ENCODE measurements at regions not wholly inside any gene's neighbourhood (a gene's known extent, or its start where the extent isn't known, plus 50 kb on each side); places are given as distances from the start of the nearest gene placed in this dataset.

DNA sequence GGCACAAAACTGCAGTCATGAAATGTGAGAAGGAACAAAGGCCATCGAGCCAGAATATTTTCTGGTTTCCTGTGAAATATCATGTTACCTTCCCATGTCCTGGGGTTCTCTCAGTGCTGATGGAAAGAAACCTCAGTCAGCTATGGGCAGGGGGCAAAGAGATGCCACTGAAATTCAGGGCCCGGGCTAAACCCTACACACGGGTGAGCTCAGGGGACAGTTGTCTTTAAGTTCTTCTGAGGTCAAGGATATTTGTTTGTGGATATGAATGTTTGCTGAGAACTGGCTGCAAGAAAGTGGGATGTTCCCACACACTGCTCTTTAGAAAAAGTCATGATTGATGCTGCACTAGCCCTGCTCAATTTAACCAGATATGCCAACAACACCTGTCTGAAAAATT is 187.2 kb downstream of the MEX3B start:
- Mint-ChIP-seq H3K27me3 (ENCODE audit: low read depth) (no peaks in the 10 kb centered on the region), H3K4me3 (no peak overlapping the region), H3K9me3 (no peaks in the 10 kb centered on the region), H3K4me1 (no peaks in the 10 kb centered on the region), H3K36me3 (ENCODE audit: low read depth) (peaks cover 19% of the 10 kb centered on the region), H3K27ac (ENCODE audit: unreplicated experiment) (no peak overlapping the region)
- no peak for TF ChIP-seq CTCF (conservative IDR thresholded peaks at IDR 0.05)
- DNase-seq (ENCODE audit: low read depth, low spot score): no peak

DNA sequence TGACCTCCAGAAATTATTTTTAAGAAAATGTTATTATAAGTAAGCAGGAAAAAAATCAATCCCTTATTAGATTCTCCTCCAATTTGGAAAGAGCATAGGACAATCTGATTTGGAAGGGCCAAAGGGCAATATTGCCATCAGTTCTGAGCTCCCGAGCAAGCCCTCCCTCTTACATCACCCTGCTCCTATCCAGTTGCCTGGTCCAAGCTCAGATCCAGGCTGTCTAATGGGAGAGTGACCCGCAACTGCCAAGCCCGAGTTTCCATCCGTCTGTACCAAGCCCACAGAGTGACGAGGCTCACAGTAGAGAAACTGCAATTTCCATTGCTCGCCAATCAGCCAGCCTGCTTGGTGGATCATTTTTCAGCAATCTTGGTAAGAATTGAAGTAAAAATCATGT is 187.7 kb downstream of the MEX3B start:
- Mint-ChIP-seq H3K27ac (ENCODE audit: unreplicated experiment) (no peak overlapping the region), H3K4me3 (no peak overlapping the region), H3K9me3 (no peaks in the 10 kb centered on the region), H3K4me1 (no peaks in the 10 kb centered on the region), H3K27me3 (ENCODE audit: low read depth) (no peaks in the 10 kb centered on the region), H3K36me3 (ENCODE audit: low read depth) (peaks cover 15% of the 10 kb centered on the region)
- no peak for DNase-seq (ENCODE audit: low read depth, low spot score)
- TF ChIP-seq CTCF (conservative IDR thresholded peaks at IDR 0.05): no peak

DNA sequence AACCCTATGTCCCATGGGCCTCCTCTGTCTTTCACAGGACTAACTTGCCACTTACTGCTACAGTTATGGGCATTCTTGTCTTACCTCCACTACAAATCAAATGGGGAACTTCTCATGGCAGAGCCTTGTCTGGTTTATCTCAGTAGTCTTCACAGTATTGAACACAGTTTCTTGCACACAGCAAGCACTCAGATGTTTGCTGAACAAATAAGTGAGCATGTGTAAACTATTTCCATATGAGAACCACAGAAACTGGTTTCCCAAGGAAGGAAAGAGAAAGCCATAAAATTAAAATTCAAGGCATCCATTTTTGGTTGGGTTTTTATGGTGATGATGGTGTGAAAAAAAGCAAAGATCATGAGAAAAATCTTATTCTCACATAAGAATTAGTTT is 189.2 kb downstream of the MEX3B start:
- DNase-seq (ENCODE audit: low read depth, low spot score): no peak

DNA sequence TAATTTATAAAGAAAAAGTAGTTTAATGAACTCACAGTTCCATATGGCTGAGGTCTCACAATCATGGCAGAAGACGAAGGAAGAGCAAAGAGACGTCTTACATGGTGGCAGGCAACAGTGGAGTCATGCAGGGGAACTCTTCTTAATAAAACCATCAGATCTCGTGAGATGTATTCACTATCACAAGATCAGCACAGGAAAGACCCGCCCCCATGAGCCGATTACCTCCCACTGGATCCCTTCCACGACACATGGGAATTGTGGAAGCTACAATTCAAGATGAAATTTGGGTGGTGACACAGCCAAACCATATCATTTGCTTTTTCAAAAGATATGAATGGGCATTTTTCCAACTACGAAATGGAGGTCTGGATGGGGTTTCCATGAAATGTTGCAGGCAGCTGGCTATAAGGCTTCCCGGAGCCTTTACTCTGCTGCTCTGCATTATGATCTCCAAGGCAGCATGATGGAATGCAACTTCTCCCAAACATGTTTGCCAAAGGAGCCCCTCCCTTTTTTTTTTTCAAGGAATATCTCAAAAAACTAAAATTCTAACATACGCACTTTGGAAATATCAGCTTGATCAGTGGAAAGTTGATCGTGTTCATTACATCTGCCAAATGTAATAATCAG is 189.7 kb downstream of the MEX3B start:
- H3K4me1 Mint-ChIP-seq: peaks cover 6% of the 10 kb centered on the region
- TF ChIP-seq CTCF (conservative IDR thresholded peaks at IDR 0.05): no peak
- H3K27me3 Mint-ChIP-seq (ENCODE audit: low read depth): no peaks in the 10 kb centered on the region
- H3K36me3 Mint-ChIP-seq (ENCODE audit: low read depth): peaks cover 19% of the 10 kb centered on the region
- no peaks in the 10 kb centered on the region for H3K9me3 Mint-ChIP-seq
- H3K27ac Mint-ChIP-seq (ENCODE audit: unreplicated experiment): no peak overlapping the region
- DNase-seq (ENCODE audit: low read depth, low spot score): no peak
- no peak overlapping the region for H3K4me3 Mint-ChIP-seq

More for the DNA sequence above, 189.2 kb downstream of the MEX3B start:
- H3K9me3 Mint-ChIP-seq: no peaks in the 10 kb centered on the region
- H3K27me3 Mint-ChIP-seq (ENCODE audit: low read depth): no peaks in the 10 kb centered on the region
- H3K27ac Mint-ChIP-seq (ENCODE audit: unreplicated experiment): no peak overlapping the region
- peaks cover 16% of the 10 kb centered on the region for H3K36me3 Mint-ChIP-seq (ENCODE audit: low read depth)
- TF ChIP-seq CTCF (conservative IDR thresholded peaks at IDR 0.05): no peak
- H3K4me3 Mint-ChIP-seq: no peak overlapping the region
- H3K4me1 Mint-ChIP-seq: peaks cover 2% of the 10 kb centered on the region

DNA sequence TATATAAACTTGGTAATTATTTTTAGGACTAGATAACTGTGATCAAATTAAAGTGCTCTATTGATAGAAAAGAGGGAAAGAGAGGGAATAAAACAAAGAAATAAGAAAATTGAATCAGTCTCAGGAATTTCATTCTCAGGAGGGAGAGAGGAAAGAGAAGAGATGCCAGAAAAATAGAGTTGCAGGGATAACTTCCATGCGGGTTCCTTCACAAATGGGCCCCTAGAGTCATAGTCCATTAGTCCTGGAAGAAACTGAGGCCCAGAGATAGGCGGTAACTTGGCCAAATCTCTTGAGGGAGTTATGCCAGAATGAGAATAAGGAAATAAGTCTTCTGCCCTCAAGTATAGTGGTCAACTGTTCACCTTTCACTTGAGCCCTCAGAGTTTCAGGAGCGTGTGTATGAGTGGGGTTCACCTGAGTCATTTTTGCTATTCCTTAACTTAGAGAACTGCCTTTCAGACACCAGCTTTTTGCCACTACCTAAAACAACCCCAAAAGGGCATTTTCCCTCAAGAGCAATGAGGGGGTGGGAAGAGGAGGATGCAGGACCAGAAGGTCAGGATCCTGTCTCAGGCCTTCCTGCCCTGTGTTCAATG is 192.6 kb downstream of the MEX3B start:
- TF ChIP-seq CTCF (conservative IDR thresholded peaks at IDR 0.05): no peak
- no peak for DNase-seq (ENCODE audit: low read depth, low spot score)
- H3K27me3 Mint-ChIP-seq (ENCODE audit: low read depth): no peaks in the 10 kb centered on the region
- H3K36me3 Mint-ChIP-seq (ENCODE audit: low read depth): peaks cover 30% of the 10 kb centered on the region
- H3K9me3 Mint-ChIP-seq: no peaks in the 10 kb centered on the region
- no peak overlapping the region for H3K4me3 Mint-ChIP-seq
- no peak overlapping the region for H3K27ac Mint-ChIP-seq (ENCODE audit: unreplicated experiment)
- H3K4me1 Mint-ChIP-seq: peaks cover 15% of the 10 kb centered on the region

All from neural crest cell (in vitro differentiated cells).